ENCODE measurements at regions not wholly inside any gene's neighbourhood (a gene's known extent, or its start where the extent isn't known, plus 50 kb on each side); places are given as distances from the start of the nearest gene placed in this dataset.

GRCh38 chr4:24720436-24720835 lies 74.9 kb upstream of the SOD3 start:
- Histone ChIP-seq H3K27me3 (ENCODE audit: control insufficient read depth in 3 of 3, insufficient read depth in 3 of 3, low read length in 3 of 3) (no peaks in the 10 kb centered on the region), H3K36me3 (ENCODE audit: control insufficient read depth in 3 of 3, insufficient read depth in 2 of 3, low read depth in 1 of 3, low read length in 3 of 3) (no peaks in the 10 kb centered on the region), H3K9me3 (ENCODE audit: control insufficient read depth in 2 of 2, insufficient read depth in 1 of 2, low read depth in 1 of 2, low read length in 1 of 2) (peaks cover 0 to 11% of the 10 kb centered on the region in 2 donors), H3K4me3 (ENCODE audit: low read depth in 1 of 3, low read length in 3 of 3) (no peak overlapping the region), H3K27ac (ENCODE audit: low read depth in 1 of 3, low read length in 2 of 3) (no peak overlapping the region), H3K4me1 (ENCODE audit: control insufficient read depth in 3 of 3, insufficient read depth in 2 of 3, low read depth in 1 of 3, low read length in 2 of 3) (no peaks in the 10 kb centered on the region)
- DNase-seq (no peak), FAIRE-seq (no peak)
- WGBS, 3 donors = 74 to 88% (median 81%) methylated on average over 1 of the region's 1 CpG

GRCh38 chr4:24720979-24721378 lies 74.4 kb upstream of the SOD3 start:
- no peaks in the 10 kb centered on the region for H3K4me1 ChIP-seq (ENCODE audit: control insufficient read depth in 3 of 3, insufficient read depth in 2 of 3, low read depth in 1 of 3, low read length in 2 of 3)
- H3K27me3 ChIP-seq (ENCODE audit: control insufficient read depth in 3 of 3, insufficient read depth in 3 of 3, low read length in 3 of 3) = no peaks in the 10 kb centered on the region
- no peak overlapping the region for H3K4me3 ChIP-seq (ENCODE audit: low read depth in 1 of 3, low read length in 3 of 3)
- no peak overlapping the region for H3K27ac ChIP-seq (ENCODE audit: low read depth in 1 of 3, low read length in 2 of 3)
- FAIRE-seq = no peak
- WGBS, 3 donors = 56 to 62% (median 60%) methylated on average over 2 of the region's 2 CpGs
- H3K36me3 ChIP-seq (ENCODE audit: control insufficient read depth in 3 of 3, insufficient read depth in 2 of 3, low read depth in 1 of 3, low read length in 3 of 3) = no peaks in the 10 kb centered on the region
- H3K9me3 ChIP-seq (ENCODE audit: control insufficient read depth in 2 of 2, insufficient read depth in 1 of 2, low read depth in 1 of 2, low read length in 1 of 2) = peaks cover 0 to 9% of the 10 kb centered on the region in 2 donors
- no peak for DNase-seq

GRCh38 chr4:24722026-24722568 lies 73.3 kb upstream of the SOD3 start:
- WGBS, 3 donors = 78 to 87% (median 85%) methylated on average over 4 of the region's 4 CpGs
- no peaks in the 10 kb centered on the region for H3K9me3 ChIP-seq (ENCODE audit: control insufficient read depth in 2 of 2, insufficient read depth in 1 of 2, low read depth in 1 of 2, low read length in 1 of 2)
- no peak for FAIRE-seq

GRCh38 chr4:24727390-24728224 lies 67.8 kb upstream of the SOD3 start:
- 48 to 53% (median 52%) methylated on average over 13 of the region's 13 CpGs for WGBS, 3 donors
- Histone ChIP-seq H3K36me3 (ENCODE audit: control insufficient read depth in 3 of 3, insufficient read depth in 2 of 3, low read depth in 1 of 3, low read length in 3 of 3) (no peaks in the 10 kb centered on the region), H3K4me1 (ENCODE audit: control insufficient read depth in 3 of 3, insufficient read depth in 2 of 3, low read depth in 1 of 3, low read length in 2 of 3) (no peaks in the 10 kb centered on the region), H3K9me3 (ENCODE audit: control insufficient read depth in 2 of 2, insufficient read depth in 1 of 2, low read depth in 1 of 2, low read length in 1 of 2) (no peaks in the 10 kb centered on the region), H3K27ac (ENCODE audit: low read depth in 1 of 3, low read length in 2 of 3) (no peak overlapping the region), H3K27me3 (ENCODE audit: control insufficient read depth in 3 of 3, insufficient read depth in 3 of 3, low read length in 3 of 3) (no peaks in the 10 kb centered on the region), H3K4me3 (ENCODE audit: low read depth in 1 of 3, low read length in 3 of 3) (no peak overlapping the region)
- no peak for DNase-seq
- no peak for FAIRE-seq

More at GRCh38 chr4:24722026-24722568, 73.3 kb upstream of the SOD3 start:
- no peak overlapping the region for H3K27ac ChIP-seq (ENCODE audit: low read depth in 1 of 3, low read length in 2 of 3)
- no peaks in the 10 kb centered on the region for H3K4me1 ChIP-seq (ENCODE audit: control insufficient read depth in 3 of 3, insufficient read depth in 2 of 3, low read depth in 1 of 3, low read length in 2 of 3)
- no peaks in the 10 kb centered on the region for H3K36me3 ChIP-seq (ENCODE audit: control insufficient read depth in 3 of 3, insufficient read depth in 2 of 3, low read depth in 1 of 3, low read length in 3 of 3)
- DNase-seq = no peak
- no peaks in the 10 kb centered on the region for H3K27me3 ChIP-seq (ENCODE audit: control insufficient read depth in 3 of 3, insufficient read depth in 3 of 3, low read length in 3 of 3)
- no peak overlapping the region for H3K4me3 ChIP-seq (ENCODE audit: low read depth in 1 of 3, low read length in 3 of 3)

GRCh38 chr4:24729119-24729730 lies 66.1 kb upstream of the SOD3 start:
- no peaks in the 10 kb centered on the region for H3K36me3 ChIP-seq (ENCODE audit: control insufficient read depth in 3 of 3, insufficient read depth in 2 of 3, low read depth in 1 of 3, low read length in 3 of 3)
- H3K27me3 ChIP-seq (ENCODE audit: control insufficient read depth in 3 of 3, insufficient read depth in 3 of 3, low read length in 3 of 3) = no peaks in the 10 kb centered on the region
- H3K27ac ChIP-seq (ENCODE audit: low read depth in 1 of 3, low read length in 2 of 3) = no peak overlapping the region
- no peaks in the 10 kb centered on the region for H3K4me1 ChIP-seq (ENCODE audit: control insufficient read depth in 3 of 3, insufficient read depth in 2 of 3, low read depth in 1 of 3, low read length in 2 of 3)
- H3K9me3 ChIP-seq (ENCODE audit: control insufficient read depth in 2 of 2, insufficient read depth in 1 of 2, low read depth in 1 of 2, low read length in 1 of 2) = no peaks in the 10 kb centered on the region
- 75 to 88% (median 83%) methylated on average over 6 of the region's 6 CpGs for WGBS, 3 donors
- FAIRE-seq (no peak), DNase-seq (no peak)
- H3K4me3 ChIP-seq (ENCODE audit: low read depth in 1 of 3, low read length in 3 of 3) = no peak overlapping the region

GRCh38 chr4:24730256-24731001 lies 64.9 kb upstream of the SOD3 start:
- Histone ChIP-seq H3K9me3 (ENCODE audit: control insufficient read depth in 2 of 2, insufficient read depth in 1 of 2, low read depth in 1 of 2, low read length in 1 of 2) (no peaks in the 10 kb centered on the region), H3K4me3 (ENCODE audit: low read depth in 1 of 3, low read length in 3 of 3) (no peak overlapping the region), H3K4me1 (ENCODE audit: control insufficient read depth in 3 of 3, insufficient read depth in 2 of 3, low read depth in 1 of 3, low read length in 2 of 3) (no peaks in the 10 kb centered on the region), H3K27me3 (ENCODE audit: control insufficient read depth in 3 of 3, insufficient read depth in 3 of 3, low read length in 3 of 3) (no peaks in the 10 kb centered on the region), H3K36me3 (ENCODE audit: control insufficient read depth in 3 of 3, insufficient read depth in 2 of 3, low read depth in 1 of 3, low read length in 3 of 3) (no peaks in the 10 kb centered on the region), H3K27ac (ENCODE audit: low read depth in 1 of 3, low read length in 2 of 3) (no peak overlapping the region)
- FAIRE-seq (no peak), DNase-seq (no peak)
- WGBS, 3 donors = 74 to 91% (median 86%) methylated on average over 16 of the region's 16 CpGs

- DNase-seq (no peak), FAIRE-seq (no peak)
- H3K4me3 ChIP-seq (ENCODE audit: low read depth in 1 of 3, low read length in 3 of 3) = no peak overlapping the region
- H3K27me3 ChIP-seq (ENCODE audit: control insufficient read depth in 3 of 3, insufficient read depth in 3 of 3, low read length in 3 of 3) = no peaks in the 10 kb centered on the region
- no peaks in the 10 kb centered on the region for H3K36me3 ChIP-seq (ENCODE audit: control insufficient read depth in 3 of 3, insufficient read depth in 2 of 3, low read depth in 1 of 3, low read length in 3 of 3)
- 41 to 66% (median 56%) methylated on average over 2 of the region's 2 CpGs for WGBS, 3 donors
- H3K27ac ChIP-seq (ENCODE audit: low read depth in 1 of 3, low read length in 2 of 3) = no peak overlapping the region
- H3K9me3 ChIP-seq (ENCODE audit: control insufficient read depth in 2 of 2, insufficient read depth in 1 of 2, low read depth in 1 of 2, low read length in 1 of 2) = no peaks in the 10 kb centered on the region
- H3K4me1 ChIP-seq (ENCODE audit: control insufficient read depth in 3 of 3, insufficient read depth in 2 of 3, low read depth in 1 of 3, low read length in 2 of 3) = no peaks in the 10 kb centered on the region
Measured at GRCh38 chr4:24731448-24731847, 63.9 kb upstream of the SOD3 start.

- FAIRE-seq = no peak
Measured at GRCh38 chr4:24734511-24734910, 60.9 kb upstream of the SOD3 start.

More at GRCh38 chr4:24734511-24734910, 60.9 kb upstream of the SOD3 start:
- 68 to 91% (median 87%) methylated on average over 1 of the region's 1 CpG for WGBS, 3 donors
- Histone ChIP-seq H3K36me3 (ENCODE audit: control insufficient read depth in 3 of 3, insufficient read depth in 2 of 3, low read depth in 1 of 3, low read length in 3 of 3) (no peaks in the 10 kb centered on the region), H3K27ac (ENCODE audit: low read depth in 1 of 3, low read length in 2 of 3) (no peak overlapping the region), H3K4me3 (ENCODE audit: low read depth in 1 of 3, low read length in 3 of 3) (no peak overlapping the region), H3K4me1 (ENCODE audit: control insufficient read depth in 3 of 3, insufficient read depth in 2 of 3, low read depth in 1 of 3, low read length in 2 of 3) (no peaks in the 10 kb centered on the region), H3K27me3 (ENCODE audit: control insufficient read depth in 3 of 3, insufficient read depth in 3 of 3, low read length in 3 of 3) (no peaks in the 10 kb centered on the region), H3K9me3 (ENCODE audit: control insufficient read depth in 2 of 2, insufficient read depth in 1 of 2, low read depth in 1 of 2, low read length in 1 of 2) (peaks cover 0 to 12% of the 10 kb centered on the region in 2 donors)
- DNase-seq = no peak

All from small intestine (tissue), 7 donors.